ENCODE measurements at regions not wholly inside any gene's neighbourhood (a gene's known extent, or its start where the extent isn't known, plus 50 kb on each side); places are given as distances from the start of the nearest gene placed in this dataset.
"Not testable (repeated sequence)": the region's sequence is repeated elsewhere in the genome, so short reads cannot be mapped to it uniquely, and the experiment has no call there.

- peak; percentile 48 for DNase-seq
These were observed 175.1 kb downstream of the SEPTIN7 start for GRCh38 chr7:35975851-35976454.

DNA sequence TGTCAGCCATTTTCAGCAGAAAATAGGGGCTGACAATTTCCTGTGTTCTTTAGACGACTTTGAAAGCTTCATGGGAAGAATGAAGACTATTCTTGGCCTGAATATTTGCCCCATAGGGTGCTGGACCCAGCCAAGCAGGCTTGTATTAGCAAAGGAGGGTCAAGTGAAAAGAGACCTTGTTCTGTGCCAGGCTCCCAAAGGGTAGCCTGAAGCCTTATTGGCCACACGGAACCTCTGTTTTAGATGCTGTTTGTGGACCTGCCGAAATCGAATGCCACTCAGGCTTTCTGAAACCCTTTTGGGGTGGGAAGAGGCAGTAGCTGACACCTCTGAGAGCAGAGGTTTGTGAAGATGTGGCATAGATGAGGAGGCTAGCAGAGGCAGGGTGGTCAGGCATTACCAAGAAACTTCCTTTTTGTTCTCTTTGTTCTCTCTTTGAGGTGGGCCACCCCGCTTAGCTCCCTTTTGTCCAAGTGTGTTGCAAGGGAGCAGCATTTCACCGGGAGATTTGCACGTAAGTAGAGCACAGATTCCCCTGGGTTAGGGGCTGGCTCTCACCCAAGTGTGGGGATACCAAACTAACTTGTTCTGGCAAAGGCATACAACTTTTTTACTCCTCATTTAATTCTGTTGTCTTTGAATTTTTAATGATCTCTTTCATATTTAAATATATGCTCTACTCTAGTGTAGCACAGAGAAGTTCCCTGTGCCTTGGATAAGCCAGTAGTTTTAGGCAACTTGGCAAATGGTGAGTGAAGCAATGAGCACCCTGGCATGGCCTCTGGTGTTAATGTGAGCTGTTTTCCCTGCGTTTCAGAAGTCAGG, 174.0 kb upstream of the EEPD1 start:
- DNase-seq: not testable (repeated sequence)

DNA sequence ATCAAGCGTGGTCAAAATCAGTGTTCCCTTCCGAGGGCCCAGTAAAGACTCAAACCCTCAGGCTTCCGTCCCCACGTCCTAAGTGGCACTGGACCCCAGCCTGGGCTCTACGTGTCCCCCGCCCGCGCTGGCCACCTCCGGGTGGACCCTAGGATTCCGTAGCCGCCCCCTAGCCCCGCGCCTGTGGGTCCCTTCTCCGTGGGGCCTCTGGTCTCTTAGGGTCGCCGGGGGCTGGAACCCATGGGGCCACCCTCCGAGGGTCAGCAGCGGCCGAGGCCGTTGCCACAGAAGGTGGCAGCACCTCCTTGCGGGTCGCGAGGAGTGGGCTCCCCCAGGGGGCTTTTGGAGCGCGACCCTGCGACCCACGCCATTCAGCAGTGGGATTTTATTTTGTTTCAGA, 170.5 kb upstream of the EEPD1 start:
- no peak for DNase-seq

GRCh38 chr7:35983626-35984025, 169.4 kb upstream of the EEPD1 start:
- DNase-seq: no peak

GRCh38 chr7:35985126-35985754, 167.8 kb upstream of the EEPD1 start:
- peak; percentile 77 for DNase-seq

DNA sequence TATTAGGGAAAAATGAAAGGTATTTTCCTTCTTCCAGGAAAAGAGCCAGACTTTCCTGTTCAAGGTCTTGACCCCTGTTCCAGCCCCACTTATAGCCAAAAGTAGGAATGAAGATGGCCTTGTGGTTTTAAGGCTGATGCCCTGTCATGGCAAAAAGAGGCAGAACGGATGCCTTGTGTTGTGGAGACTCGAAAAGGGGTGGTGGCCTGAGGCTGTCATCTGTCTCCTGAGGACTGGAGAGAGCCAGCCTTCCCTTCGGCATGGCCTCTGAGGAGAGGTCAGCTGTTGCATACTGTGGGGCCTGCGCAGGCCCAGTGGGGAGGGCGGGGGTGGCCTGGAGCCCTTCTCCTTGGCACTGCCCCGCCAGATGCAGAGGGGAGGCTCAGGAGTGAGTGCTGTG, 166.0 kb upstream of the EEPD1 start:
- no peak for DNase-seq

GRCh38 chr7:35988105-35988504, 164.9 kb upstream of the EEPD1 start:
- no peak for DNase-seq

- DNase-seq: peak; percentile 37
These were observed 164.2 kb upstream of the EEPD1 start for GRCh38 chr7:35988818-35989217.

DNA sequence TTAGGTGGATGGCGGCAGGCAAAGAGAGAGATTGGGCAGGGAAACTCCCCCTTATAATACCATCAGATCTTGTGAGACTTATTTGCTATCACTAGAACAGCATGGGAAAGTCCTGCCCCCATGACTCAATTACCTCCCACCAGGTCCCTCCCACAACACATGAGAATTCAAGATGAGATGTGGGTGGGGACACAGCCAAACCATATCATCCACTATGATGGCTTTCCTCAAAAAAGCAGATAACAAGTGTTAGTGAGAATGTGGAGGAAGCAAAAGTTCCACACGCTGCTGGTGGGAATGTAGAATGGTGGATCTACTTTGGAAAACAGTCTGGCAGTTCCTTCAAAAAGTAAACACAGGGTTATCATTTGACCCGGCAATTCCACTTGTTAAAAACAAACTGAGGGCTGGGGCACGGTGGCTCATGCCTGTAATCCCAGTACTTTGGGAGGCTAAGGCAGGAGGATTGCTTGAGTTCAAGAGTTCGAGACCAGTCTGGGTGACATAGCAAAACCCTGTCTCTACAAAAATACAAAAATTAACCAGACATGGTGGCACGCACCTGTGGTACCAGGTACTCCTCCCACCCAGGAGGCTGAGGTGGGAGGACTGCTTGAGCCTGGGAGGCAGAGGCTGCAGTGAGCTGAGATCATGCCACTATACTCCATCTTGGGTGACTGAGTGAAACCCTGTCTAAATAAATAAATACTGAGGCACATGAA, 161.4 kb upstream of the EEPD1 start:
- no peak for DNase-seq

GRCh38 chr7:35992436-35992835, 160.6 kb upstream of the EEPD1 start:
- no peak for DNase-seq

GRCh38 chr7:35993113-35993512, 159.9 kb upstream of the EEPD1 start:
- no peak for DNase-seq

GRCh38 chr7:35993676-35994606, 159.1 kb upstream of the EEPD1 start:
- peak; percentile 65 for DNase-seq

DNA sequence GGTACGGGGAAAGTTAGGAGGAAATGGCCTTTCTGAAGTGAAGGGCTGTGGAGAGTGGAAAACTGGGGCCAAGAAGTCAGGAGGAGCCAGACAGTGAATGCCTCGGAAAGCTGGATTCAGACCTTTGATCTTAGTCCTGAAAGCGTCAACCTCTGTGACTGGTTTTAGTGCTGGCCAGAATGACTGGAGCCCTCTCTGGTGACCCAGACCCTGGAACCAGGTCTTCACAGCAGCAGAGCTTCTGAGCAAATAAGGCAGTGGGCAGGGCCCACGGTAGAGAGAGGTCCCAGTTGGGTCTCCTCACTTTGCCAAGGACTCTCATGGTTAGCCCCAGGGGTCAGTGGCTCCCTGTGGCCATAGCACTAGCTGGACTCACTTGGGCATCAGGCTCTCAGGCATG, 157.7 kb upstream of the EEPD1 start:
- no peak for DNase-seq

DNA sequence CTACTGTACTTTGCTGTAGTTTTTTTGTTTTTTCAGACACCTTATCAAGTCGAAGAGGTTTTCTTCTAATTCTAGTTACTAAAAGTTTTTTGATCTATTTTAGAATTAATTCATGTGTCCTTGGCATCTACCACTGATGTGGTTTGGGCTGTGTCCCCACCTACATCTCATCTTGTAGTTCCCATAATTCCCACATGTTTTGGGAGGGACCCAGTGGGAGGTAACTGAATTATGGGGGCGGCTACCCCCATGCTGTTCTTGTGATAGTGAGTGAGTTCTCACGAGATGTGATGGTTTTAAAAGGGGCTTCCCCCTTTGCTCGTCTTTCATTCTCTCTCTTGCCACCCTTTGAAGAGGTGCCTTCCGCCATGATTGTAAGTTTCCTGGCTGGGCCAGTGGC, 154.6 kb upstream of the EEPD1 start:
- DNase-seq: no peak

DNA sequence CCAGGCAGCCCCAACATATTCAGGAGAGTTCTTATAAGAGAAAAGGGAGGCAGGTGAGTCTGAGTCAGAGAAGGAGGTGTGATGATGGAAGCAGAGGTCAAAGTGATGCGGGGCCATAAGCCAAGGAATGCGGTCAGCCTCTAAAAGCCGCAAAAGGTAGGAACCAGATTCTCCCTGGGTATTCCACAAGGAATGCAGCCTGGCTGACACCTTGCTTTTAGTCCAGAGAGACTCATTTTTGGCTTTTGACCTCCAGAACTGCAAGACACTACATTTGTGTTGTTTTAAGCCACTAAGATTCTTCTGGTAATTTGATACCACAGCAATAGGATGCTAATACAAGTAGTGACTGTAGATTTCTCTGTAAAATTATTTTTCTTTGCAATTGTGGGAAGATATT, 151.5 kb upstream of the EEPD1 start:
- no peak for DNase-seq

- no peak for DNase-seq
These were observed 150.2 kb upstream of the EEPD1 start for GRCh38 chr7:36002900-36003299.

- DNase-seq: no peak
These were observed 149.7 kb upstream of the EEPD1 start for GRCh38 chr7:36003343-36003742.

- DNase-seq: no peak
These were observed 147.8 kb upstream of the EEPD1 start for GRCh38 chr7:36005293-36005692.

GRCh38 chr7:36005876-36006275, 147.2 kb upstream of the EEPD1 start:
- DNase-seq: no peak

DNA sequence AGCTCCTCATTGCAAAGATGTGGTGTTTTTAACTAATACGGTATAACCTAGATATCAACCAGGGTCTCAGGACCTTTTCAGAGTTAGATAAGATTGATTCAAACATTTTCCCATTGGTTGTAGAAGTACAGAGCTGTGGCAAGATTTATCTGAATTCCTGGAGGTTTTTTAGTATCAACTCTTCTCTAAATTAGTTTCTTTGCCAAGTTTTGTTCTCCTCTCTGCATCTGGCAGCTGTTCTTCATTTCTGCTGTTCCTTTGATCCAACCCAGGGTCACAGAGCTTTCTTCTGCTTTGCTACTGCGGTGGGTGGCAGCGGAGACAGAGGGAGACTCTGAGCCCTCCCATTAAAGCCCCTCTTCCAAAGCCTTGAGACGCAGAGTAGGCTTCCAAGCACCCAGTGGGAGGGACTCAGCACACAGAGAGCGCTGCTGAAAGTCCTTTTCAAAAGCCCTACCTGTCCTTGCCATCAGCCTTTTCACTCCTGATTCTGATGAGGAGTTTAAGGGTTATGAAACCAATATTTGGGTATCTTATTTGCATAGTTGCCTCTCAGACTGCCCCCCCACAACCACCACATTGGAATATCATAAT, 146.3 kb upstream of the EEPD1 start:
- no peak for DNase-seq
